Stimulated activated CD4-positive, alpha-beta T cell treated with anti-CD3 and anti-CD28 coated beads, Interleukin-4, amount 100 ng/mL, for 24 hours (primary cell): ENCODE measurements at regions not wholly inside any gene's neighbourhood (a gene's known extent, or its start where the extent isn't known, plus 50 kb on each side); places are given as distances from the start of the nearest gene placed in this dataset.

Source experiments
- DNase-seq: peaks from one replicate; pipeline ENCODE4 v3.0.0-alpha.2; 2020

DNA sequence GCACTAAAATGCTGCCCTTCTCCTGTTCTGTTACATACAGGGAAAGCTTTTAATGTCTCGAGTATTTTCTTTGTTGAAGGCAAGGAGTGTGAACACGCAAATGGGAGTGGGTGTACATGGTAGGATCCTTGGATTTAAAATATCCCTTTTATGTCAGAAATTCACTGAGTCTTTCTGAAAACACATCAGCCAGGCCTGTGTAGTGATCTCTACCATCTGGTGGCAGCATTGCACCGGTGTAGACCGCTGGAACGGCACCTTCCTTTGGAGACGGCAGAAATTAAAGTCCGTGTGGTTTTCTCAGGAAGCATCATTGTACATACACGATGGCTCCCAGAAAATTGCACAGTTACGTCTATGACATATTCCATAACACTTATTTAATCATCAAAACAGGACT lies 515.8 kb downstream of the GALR1 start:
- DNase-seq: no peak

DNA sequence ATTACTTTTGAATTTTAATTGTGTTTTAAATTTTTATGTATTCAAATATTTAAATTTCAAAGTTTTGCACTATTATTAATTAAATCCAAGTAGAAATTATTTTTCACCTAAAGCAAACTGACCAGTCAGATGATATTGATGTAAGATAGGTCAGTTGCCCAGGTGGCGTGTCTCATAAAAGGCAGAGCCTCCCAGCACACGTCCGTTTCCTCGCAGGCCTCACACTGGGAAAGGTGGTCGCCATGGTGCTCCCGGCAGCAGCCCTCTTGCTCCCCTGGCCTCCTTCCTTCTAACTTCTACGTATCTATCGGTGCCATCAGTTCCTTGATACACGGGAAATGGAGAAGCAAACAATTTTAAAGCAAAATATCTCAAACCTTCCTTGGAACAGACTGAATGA lies 516.8 kb downstream of the GALR1 start:
- DNase-seq: no peak

DNA sequence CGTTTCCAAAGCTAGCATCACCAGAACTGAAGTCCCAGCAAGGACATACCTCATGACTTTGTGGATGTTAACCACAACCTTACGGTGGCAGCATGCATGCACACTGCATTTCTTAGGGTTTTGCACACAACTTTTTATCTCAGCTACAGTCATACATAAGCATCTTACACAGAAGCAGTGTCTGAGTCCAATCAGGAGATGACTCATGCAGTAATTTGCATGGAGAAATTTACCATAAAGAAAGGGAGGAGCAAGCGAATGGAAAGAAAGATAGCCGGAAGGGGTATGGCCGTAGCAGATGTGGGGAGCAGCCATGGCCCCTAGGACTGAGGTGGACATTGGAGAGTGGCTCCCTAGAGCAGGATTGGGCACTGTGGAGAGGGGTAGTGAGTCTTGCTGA lies 522.5 kb downstream of the GALR1 start:
- DNase-seq: no peak

DNA sequence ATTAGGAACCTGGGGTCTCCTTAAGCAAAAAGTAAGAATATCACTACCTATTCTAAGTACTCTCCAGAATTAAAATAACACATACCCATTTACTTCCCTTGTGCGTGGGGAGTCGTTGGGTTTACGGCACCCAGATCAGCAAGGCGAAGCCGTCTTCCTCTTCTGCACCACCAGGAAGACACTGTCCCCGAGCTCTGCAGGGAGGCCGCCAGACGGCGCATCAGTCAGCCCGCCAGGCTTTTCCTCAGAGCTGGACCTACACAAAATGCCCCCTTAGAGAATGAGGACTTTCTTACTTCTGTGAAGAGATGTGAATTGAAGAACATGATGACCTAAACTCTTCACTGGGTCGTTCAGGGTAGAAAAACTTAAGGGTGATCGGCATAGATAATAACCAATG lies 526.5 kb downstream of the GALR1 start:
- DNase-seq: no peak

DNA sequence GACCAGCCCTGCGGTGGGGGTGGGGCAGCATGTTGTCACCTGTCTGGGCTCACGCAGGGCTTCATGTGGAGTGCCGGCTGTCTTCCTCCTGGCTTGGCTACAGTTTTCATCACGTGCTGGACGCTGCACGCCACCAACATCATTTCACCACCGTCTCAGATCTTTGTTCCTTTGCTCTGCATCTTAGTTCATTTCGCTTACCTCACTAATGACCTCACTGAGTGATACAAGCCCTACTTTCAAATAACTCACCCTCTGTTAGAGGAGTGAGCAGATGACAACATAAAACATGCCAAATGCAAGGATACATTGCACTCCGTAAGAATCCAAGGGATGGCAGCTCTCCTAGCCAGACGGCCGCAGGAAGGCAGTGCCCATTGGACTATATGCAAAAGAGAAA lies 527.5 kb downstream of the GALR1 start:
- no peak for DNase-seq

DNA sequence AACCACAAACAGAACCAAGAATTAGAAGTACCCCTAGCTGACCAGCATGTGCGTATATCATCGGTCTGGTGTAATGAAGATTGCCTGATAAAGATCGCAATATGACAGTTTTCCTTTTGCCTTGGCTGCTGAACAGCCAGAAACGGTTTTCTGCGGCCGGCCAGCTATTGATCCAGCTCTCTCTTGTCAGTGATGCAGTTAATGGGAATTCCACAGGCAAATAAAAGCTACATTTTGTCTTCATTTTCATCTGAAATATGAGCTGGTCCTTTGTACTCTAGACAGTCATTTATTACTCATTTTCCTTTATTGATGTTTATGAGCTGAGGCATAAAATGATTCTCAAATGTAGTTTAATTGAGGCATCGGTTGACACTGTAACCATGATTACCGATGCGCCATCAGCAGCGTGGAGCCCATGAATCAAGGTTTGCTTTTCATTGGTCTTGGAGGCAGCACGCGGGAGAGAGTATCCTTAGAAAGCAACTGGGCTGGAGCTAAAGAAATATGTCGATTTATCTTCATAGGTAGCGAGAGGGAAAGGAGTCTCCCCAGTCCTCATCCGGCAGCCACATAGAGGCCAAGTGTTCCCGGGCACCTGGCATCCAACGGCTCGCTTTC lies 535.2 kb downstream of the GALR1 start:
- DNase-seq: no peak

DNA sequence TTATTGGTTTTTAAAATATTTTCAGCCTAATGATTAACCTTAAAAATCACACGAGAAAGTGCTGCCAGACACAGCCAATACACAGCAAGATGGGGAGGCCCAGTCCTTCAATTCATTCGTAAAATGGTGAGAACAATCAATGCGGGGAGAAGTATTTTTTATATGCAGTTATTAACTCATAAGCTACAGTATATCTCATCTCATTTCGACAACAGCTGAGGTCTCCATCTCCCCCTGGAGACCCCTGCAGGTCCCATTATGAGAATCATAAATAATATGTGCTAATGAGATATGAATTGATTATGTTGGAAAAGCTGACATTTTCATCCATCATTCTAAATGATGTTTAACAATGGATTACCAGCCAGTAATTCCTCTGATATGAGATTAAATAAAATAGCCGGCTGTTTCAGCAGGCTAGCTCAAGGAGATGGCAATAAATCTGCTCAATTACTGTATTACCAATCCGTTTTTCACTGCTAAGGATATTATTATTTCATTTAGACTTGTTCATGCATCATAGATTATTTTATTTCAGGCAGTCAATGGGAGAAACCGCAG lies 535.8 kb downstream of the GALR1 start:
- DNase-seq: no peak

DNA sequence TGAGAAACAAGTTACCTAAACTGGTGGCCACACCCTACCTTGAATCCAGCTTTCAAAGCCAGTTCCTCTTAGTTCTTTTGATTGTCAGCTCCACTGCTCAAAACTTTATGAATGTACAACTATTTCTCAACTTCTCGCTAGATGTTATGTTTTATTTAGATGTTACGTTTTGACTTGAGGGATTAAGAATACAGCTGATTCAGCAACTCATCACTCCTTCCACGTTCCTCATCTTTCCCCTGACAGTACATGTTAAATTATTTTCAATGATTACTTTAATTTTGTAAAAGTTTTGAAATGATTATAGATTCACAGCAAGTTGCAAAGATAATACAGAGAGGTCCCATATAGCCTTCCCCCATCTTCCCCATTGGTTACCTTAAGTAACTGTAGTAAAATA lies 553.4 kb downstream of the GALR1 start:
- no peak for DNase-seq

DNA sequence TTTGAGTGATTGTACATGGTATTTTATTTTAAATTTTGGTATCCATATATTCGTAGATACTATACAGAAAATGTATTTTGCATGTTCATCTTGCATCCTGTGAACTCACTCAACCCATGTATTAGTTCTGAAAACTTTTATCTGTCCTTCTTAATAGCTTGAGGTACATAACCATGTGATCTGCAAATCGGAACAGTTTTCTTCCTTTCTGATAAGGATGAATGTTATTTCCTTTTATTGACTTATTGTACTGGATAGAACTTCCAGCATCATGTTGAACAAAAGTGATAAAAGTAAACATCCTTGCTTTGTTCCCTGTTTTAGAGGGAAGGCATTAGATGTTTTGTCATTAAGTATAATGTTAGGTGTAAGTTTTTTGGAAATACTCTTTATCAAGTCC lies 554.7 kb downstream of the GALR1 start:
- no peak for DNase-seq

DNA sequence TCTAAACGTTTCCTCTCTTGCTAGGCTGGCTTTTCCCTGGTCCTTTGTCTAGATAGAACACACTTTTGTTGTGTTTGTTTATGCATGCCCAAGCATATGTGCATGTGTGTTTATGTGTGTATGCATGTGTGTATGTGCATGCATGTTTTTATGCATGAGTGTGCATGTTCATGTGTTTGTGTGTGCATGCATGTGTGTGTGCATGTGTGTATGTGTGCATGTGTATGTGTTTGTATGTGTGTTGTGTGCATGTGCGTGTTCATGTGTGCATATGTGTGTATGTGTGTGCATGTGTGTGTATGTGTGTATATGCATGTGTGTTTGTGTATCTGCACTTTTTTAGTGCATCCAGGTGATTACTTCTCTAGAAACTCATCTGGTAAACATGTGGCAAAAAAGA lies 558.0 kb downstream of the GALR1 start:
- no peak for DNase-seq

DNA sequence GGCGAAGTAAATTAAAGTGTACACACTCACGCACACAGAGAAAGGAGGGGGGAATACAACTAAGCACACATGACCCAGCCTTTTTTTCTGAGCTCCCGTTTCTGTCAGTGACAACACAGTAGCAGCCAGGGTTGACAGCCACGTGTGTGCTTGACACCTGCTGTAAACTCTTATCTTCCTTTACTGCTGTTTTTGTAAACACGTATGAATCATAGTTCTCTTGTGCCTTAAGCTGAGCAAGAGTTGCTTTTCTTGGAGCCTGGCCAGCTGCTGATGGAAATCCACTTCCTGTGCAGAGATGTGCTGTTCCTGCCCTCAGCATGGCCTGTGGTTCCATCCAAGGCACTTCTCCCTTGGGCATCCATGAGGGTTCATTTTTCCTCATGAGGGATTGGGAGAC lies 561.9 kb downstream of the GALR1 start:
- DNase-seq: no peak

DNA sequence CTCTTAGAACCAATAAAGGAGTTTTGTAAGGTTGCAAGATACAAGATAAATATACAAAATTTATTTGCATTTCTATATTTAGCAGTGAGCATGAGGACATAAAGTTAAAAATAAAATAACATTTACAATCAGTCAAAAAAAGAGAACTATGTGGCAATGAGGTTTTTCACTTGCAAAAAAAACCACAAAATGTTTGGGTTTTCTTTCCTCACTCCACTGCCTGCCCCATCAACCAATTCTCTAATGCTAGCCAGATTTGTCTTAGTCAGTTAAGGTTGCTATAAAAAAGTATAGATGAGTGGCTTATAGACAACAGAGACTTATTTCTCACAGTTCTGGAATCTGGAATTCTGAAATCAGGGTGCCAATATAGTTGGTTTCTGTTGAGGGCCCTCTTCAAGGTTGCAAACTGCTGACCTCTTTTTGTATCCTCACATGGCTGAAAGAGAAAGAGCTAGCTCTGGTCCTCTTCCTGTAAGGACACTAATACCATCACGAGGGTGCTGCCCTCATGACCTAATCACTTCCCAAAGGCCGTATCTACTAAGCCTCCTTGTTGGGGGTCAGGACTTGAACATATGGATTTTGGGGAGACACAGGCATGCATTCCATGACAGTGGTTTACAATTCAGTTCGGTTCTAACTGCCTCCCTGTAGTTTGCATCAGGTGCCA lies 566.2 kb downstream of the GALR1 start:
- no peak for DNase-seq

DNA sequence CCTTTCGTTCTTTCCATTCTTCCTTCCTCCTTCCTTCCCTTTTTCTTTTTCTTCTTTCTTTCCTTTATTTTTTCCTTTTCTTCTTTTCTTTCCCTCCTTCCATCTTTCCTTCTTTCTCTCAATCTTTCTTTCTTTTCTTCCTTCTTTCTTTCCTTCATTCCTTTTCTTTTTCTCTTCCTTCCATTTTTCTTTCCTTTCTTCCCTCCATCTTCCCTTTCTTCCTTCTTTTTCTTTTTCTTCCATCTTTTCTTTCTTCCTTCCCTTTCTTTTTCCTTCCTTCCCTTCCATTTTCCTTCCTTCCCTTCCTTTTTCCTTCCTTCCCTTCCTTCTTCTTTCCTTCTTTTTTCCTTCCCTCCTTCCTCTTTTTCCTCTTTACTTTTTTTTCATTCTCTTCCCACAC lies 568.7 kb downstream of the GALR1 start:
- DNase-seq: no peak

DNA sequence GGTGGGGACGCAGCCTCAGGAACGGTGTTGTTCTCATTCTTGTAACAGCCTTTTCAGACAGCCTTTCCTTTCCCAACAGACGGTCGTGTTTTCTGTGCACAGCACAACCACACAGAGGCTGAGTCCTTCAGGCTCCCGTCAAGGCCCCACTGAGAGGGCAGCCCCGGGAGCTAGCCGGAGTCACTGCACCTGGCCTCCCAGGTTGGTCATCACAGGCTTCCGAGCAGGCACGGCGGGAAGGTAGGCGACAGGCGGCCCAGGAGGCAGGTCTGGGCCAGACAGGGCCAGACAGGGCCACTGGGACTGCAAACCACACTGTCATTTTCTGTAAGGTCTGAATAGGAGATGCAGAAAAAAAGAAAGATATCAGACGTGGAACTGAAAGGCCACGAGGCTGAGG lies 570.8 kb downstream of the GALR1 start:
- DNase-seq: no peak

DNA sequence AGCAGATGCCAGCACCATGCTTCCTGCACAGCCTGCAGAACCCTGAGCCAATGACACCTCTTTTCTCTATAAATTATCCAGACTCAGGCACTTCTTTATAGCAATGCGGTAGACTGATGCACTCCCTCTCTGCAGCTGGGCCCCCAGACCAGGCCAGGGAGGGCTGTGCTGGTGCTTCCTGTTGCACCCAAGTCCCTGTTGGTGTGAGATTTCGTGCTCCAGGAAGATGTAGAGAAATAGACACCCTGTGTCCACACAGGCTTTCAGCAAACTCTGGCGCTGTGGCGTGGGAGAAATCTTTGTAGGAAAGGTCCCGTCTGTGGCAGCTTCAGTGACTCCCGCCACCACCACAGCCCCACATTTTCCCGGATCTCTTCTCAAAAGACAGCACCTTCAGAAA lies 572.2 kb downstream of the GALR1 start:
- DNase-seq: no peak

DNA sequence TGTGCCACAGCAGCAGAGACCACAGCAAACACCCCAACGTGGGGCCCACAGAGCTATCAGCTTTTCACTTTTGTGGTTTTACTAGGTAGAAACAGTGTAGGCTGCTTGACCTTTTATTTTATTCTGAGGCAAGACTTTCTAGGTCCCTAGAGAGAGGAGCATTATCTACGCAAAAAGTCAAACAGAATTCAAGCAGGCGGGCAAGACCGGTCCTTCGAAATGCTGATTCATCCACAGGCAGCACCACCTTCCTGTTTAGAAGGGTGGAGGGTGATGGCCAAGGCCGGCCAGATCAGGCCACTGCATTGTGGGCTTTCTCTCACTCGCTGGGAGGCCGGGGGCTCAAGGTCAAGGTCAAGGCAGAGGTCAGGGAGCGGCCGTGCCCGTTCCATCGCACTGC lies 573.0 kb downstream of the GALR1 start:
- DNase-seq: no peak

DNA sequence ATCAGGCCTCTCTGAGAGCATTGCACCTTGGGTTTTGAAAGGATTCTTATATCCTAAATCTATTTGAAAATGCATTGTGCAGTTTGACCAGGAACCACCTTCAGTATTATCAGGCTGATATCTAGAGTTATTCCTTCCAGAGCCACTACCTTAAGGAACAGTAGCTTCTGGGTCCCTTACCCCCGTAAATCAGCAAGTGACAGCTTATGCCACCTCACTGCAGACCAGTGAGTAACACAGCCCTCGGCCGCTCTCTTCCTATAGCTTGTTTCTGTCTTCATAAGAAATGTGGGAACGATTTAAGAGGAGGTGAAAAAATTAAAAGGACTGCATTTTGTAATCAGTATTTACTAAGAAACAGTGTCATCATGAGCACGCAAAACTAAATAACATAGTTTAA lies 584.2 kb downstream of the GALR1 start:
- DNase-seq: no peak

DNA sequence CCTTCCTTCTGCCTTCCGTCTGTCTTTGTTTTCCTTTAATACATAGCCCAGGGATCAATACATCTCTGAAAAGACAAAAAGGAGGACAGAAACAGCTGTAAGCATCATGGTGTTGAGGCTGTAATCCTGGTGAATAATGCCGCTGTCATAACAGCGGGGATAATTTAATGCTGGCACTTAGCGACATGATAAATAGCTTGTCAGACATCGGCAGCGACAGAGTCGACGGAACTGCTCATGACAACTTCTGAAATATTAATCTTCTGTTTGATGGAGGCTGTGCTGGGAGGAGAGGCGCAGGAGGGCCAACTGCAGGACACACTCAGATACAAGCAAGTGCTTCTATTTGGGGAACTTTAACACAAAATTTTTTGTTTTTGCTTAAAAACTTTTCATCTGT lies 602.2 kb downstream of the GALR1 start:
- DNase-seq: no peak

DNA sequence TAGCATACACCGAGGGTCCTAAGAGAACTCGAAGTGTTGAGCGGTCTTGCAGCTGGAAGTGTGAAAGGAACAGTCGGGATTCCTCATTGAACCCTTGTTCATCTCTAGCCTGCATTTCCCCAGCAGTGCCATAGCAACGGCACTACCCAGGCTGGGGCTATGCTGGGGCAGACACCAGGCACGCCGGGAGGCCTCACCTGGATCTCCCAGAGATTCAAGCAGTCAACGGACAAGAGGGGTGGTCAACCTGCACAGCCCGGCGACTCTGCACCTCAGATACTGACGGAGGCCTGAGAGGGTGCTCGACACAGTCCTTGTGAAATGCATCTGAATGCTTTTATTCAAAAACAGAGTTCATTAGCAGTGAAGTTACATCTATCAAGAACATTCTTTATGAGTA lies 604.2 kb downstream of the GALR1 start:
- no peak for DNase-seq

DNA sequence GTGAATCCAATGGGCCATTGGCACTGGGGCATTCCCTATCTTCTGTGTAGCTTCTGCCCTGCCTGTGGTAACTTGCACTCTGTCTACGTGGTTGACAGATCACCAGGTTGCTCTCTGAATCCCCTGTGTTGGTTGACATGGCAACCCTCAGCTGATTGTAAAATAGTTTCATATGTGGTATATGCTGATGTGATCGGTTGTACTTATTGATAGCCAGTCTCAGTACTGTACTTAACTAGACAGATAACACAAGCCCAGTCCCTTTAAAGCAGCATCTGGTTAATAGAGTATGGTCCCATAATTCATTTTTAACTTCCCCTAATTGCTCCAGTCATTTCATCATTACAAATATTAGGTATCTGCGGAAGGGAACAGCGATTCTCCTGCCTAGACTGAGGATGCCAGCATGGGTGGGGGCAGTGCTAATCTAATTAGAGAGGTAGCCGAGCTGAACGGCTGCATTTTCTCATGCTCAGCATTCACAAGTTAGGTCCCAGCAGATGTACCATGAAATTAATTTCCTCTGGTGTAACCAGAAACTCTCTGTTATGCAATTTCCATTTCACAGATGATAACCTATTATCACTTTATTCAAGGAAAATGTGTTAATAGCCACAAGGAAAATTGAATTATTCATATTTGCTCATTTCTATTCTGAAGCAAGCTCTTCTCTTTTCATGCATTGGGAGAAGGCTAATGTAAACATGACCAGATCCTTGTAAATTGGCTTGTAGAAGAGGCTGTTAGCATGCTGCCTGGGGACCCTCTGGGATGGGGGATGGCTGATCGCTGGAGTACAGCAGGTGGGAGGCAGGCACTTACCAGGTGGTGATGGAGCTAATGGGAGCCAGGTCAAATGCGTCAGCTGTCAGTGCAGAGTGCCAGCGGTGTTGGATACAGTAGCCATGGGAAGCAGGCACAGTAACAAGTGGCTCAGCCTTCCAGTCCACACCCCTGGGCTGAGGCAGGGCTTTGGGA lies 608.3 kb downstream of the GALR1 start:
- DNase-seq: no peak

DNA sequence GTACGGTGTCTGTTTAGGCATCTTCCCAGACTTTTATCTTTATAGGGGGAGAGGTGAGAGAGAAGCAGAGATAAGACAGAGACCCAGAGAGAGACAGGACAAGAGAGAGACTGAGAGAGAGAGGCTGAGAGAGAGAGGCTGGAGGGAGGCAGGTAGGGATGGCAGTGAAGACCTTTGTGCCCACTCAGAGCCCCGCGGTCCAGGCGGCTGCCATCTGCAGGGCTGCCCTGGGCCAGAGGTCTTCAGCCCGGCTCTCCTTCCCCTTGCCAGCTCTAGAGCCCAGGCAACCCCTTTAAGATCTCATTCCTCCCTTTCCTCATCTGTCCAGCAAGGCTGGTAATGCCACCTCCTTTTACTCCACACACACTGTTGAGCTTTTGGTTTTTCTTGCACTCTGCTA lies 610.0 kb downstream of the GALR1 start:
- no peak for DNase-seq

DNA sequence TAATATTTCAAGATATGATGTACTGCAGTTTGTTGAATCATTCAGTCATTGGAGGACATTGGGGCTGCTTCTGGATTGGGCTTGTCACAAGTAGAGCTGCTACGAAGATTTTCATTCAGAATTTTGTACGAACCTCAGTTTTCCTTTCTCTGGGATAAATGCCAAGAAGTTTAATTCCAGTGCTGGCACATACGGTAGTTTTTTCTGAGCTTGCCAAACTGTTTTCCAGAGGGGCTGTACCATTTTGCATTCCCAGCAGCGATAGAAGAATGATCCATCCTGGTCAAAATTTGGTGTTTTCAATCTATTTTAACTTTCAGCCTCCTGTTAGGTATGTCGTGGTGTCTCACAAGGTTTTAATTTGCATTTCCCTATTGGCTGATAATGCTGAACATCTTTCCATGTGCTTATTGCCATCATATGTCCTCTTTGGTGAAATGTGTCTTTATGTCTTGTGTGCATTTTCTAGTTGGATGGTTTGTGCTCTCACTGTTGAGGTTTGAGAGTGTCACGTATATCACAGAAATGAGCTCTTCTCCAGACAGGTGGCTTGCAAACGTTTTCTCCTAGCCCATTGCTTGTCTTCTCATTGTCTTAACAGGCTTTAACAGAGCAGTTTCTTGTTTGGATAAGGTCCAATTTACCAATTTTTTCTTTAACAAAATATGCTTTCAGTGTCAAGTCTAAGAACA lies 612.6 kb downstream of the GALR1 start:
- no peak for DNase-seq

DNA sequence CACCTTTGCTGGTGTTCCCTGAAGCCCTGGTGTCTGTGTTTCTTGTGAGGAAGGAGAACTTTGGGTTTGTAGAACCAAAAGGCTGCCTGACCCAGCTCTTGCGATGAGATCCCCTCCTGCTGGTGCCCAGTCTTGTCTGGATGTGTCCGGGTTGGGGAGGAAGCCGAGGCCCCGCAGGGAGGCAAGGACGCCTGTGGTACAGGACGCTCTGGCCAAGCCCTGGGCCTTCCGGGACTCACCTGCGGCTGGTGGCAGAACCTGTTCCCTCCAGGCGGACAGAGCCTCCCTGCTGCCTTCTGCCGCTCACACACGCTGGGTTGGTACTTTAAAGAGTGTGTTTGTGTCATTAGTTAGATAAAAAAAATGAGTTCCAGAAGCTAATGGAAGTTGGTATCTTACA lies 616.2 kb downstream of the GALR1 start:
- no peak for DNase-seq
